AG09319 (cell line): ENCODE measurements at regions not wholly inside any gene's neighbourhood (a gene's known extent, or its start where the extent isn't known, plus 50 kb on each side); places are given as distances from the start of the nearest gene placed in this dataset.

Source experiments
- DNase-seq: peaks from one replicate; pipeline ENCODE4 v3.0.0-alpha.2; 2010; ENCODE audit warnings: low read depth; ENCODE audit errors: extremely low read depth
- TF ChIP-seq, protein P1 (sequence below): IDR thresholded peaks from 2 replicates; pipeline ENCODE4 v1.5.1; 2011; ENCODE audit warnings: low read depth, mild to moderate bottlenecking, inconsistent platforms, low read length, moderate library complexity

DNA sequence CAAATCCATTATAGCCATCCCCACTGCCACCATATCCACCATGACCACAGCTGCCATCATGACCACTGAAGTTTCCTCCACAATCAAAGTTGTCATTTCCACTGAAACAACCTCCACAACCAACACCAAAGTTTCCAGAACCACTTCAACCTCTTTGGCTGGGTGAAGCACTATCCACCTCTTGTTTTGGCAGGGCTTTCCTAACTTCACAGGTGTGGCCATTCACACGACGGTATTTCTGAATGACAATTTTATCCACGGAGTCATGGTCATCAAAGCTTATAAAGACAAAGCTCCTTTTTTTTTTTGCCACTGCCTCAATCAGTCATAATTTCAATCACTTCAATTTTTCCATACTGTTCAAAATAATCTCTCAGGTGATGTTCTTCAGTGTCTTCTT is 89.8 kb upstream of the UGP2 start:
- DNase-seq, result no peak
- TF ChIP-seq, protein P1, sequence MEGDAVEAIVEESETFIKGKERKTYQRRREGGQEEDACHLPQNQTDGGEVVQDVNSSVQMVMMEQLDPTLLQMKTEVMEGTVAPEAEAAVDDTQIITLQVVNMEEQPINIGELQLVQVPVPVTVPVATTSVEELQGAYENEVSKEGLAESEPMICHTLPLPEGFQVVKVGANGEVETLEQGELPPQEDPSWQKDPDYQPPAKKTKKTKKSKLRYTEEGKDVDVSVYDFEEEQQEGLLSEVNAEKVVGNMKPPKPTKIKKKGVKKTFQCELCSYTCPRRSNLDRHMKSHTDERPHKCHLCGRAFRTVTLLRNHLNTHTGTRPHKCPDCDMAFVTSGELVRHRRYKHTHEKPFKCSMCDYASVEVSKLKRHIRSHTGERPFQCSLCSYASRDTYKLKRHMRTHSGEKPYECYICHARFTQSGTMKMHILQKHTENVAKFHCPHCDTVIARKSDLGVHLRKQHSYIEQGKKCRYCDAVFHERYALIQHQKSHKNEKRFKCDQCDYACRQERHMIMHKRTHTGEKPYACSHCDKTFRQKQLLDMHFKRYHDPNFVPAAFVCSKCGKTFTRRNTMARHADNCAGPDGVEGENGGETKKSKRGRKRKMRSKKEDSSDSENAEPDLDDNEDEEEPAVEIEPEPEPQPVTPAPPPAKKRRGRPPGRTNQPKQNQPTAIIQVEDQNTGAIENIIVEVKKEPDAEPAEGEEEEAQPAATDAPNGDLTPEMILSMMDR, result no peak

DNA sequence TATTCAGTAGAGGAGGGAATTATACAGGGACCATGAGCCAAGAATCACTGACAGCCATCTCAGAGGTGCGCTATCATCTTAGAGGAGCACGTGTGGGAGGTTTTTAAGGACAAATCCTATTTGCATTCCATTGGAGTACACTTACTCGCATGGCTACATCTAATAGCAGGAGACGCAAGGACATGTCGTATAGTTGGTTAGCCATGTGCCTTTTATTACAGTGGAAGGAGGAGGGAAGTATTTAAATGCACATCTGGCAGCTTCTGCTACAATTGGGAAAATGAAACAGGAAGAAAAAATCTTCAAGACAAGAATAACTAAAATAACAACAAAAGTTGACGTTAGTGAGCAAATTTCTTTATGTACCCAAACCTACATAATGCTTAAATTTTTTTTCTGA is 86.5 kb upstream of the UGP2 start:
- no peak for DNase-seq
- TF ChIP-seq, protein P1, result no peak

DNA sequence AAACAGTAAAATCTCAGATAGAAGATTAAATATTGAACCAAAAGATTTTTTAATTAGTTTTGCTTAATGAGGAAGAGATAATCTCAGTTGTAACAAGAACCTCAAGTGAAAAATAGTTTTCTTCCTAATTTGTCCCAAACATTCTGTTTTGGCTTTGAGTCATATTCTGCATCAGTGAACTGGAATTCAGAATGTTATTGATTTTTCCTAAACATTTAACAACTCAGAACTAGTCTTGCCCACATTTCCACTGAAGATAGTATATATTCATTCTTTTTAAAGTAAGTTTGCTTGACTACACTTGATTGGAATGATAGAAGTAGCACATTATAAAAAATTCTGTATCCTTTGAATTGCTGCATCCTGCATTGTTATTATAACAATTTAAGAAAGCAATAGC is 85.7 kb upstream of the UGP2 start:
- TF ChIP-seq, protein P1, result no peak
- DNase-seq, result no peak

DNA sequence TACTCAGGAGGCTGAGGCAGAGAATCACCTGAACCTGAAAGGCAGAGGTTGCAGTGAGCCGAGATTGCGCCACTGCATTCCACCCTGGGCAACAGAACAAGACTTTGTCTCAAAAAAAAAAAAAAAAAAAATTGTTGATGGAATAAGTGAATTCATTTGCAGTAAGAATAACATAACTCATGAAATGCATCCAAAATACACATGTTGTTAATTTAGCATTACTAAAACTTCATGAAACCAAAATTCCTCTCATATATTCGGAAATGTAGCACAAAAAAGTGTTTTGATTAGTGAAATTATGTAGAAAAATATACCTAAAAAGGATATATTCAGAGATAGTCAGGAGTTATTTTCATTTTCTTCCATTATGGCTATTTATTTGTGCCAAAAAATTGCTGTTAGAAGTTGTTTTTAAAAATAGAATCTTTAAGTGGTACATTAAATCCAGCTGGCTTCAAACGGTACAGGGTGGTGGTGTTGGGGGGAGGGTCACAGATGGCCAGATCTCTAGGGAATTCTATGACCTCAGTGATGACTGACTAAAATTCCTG is 78.2 kb upstream of the UGP2 start:
- TF ChIP-seq, protein P1, result no peak

DNA sequence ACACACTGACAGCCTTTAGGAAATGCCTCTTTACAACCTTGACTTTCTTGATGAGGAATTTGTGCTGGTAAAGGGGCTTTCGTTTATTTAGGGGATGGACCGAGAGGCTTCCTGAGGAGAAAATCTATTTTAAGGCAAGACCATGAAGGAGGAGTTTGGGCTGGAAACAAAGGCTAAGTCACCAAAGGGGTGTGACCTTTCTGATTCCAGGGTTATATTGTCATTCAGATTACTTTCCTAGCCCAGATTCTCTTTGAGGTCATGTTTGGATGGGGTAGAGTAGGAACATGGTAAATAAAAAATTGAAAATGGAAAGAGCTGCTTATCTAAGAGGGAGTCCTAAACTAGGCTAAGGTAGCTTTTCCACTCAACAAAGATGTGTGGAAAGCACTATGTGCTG is 77.1 kb upstream of the UGP2 start:
- no peak for DNase-seq
- TF ChIP-seq, protein P1, result no peak

More for the DNA sequence above, 78.2 kb upstream of the UGP2 start:
- DNase-seq, result peak; percentile 65

DNA sequence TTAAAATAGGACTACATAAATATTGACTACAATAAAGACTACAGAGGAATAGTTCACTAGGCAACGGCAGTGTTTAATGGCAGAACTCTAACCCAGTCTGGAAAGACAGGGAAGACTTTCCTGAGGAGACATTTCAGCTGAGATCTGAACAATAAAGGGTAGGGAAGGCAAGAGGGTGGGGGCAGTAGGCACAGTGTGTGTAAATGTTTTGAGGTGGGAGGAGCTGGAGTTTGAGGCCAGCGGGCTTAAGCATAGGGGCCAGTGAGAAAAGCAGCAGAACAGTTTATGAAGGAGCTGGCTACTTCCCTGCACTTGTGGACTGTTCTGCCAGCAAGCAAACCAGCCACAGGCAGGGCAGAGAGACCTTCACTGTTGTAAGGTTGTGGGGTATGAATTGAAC is 76.6 kb upstream of the UGP2 start:
- TF ChIP-seq, protein P1, result no peak

DNA sequence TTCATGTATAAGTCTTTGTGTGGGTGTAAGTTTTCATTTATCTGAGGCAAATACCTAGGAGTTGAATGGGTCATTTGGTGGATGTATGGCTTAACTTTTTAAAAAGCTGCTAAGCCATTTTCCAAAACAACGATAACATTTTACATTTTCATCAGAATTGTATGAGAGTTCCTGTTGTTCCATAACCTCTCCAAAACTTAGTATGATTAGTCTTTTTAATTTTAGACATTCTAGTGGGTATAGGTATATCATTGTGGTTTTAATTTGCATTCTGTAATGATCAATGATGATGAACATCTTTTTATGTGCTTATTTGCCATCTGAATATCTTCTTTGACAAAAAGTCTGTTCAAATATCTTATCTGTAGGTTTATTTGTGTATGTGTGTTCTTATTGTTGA is 74.4 kb upstream of the UGP2 start:
- TF ChIP-seq, protein P1, result no peak
- no peak for DNase-seq

More for the DNA sequence above, 76.6 kb upstream of the UGP2 start:
- DNase-seq, result no peak
